OCI-LY7 (cell line): ENCODE measurements at regions not wholly inside any gene's neighbourhood (a gene's known extent, or its start where the extent isn't known, plus 50 kb on each side); places are given as distances from the start of the nearest gene placed in this dataset.

Source experiments
- BruUV-seq: library from RNA; stranded (reverse); fragments of 400-500 nt; replicated peaks from 2 replicates; lab custom pipeline; 2021; lab: Mats Ljungman, UMichigan
- CTCF ChIA-PET: fragments of 300-600 bp; sonication (Branson Sonifier 250); formaldehyde crosslinking; loops from one replicate; lab custom pipeline; 2022; ENCODE audit warnings: antibody characterized with exemption; ENCODE audit not compliant: unreplicated experiment; lab: Charles Lee
- POLR2A ChIA-PET: fragments of 300-600 bp; sonication (Branson Sonifier 250); formaldehyde crosslinking; loops from one replicate; lab custom pipeline; 2022; ENCODE audit warnings: antibody characterized with exemption; lab: Charles Lee
- DNase-seq: peaks from one replicate; pipeline ENCODE4 v3.0.0-alpha.2; 2015; ENCODE audit warnings: low spot score
- H2AFZ ChIP-seq: fragments of 200-600 bp; sonication (generic), shearing (Covaris generic); 2 replicates; pipeline ENCODE4 v1.6.1; 2014; ENCODE audit warnings: mild to moderate bottlenecking, antibody characterized with exemption, low read length, moderate library complexity
- H3K27ac ChIP-seq: fragments of 200-600 bp; sonication (generic); 2 replicates; pipeline ENCODE4 v1.5.1; 2014; ENCODE audit warnings: mixed run types, low read depth, mild to moderate bottlenecking, moderate library complexity, low read length, inconsistent platforms; ENCODE audit not compliant: poor library complexity, severe bottlenecking
- H3K36me3 ChIP-seq: fragments of 200-600 bp; sonication (generic); 2 replicates; pipeline ENCODE4 v1.6.1; 2014; ENCODE audit warnings: mild to moderate bottlenecking, antibody characterized with exemption, low read length, moderate library complexity, mixed read lengths; ENCODE audit not compliant: insufficient read depth
- H3K4me1 ChIP-seq: fragments of 200-600 bp; sonication (generic); 2 replicates; pipeline ENCODE4 v1.5.1; 2014; ENCODE audit warnings: mild to moderate bottlenecking, low read length; ENCODE audit not compliant: insufficient read depth, poor library complexity, severe bottlenecking
- H3K4me2 ChIP-seq: fragments of 200-600 bp; sonication (generic); 2 replicates; pipeline ENCODE4 v1.6.1; 2014; ENCODE audit warnings: mild to moderate bottlenecking, low read length
- H3K4me3 ChIP-seq: fragments of 200-600 bp; sonication (generic); 2 replicates; pipeline ENCODE4 v1.5.1; 2014; ENCODE audit warnings: mild to moderate bottlenecking, low read depth, low read length; ENCODE audit not compliant: poor library complexity, severe bottlenecking
- H3K79me2 ChIP-seq: fragments of 200-600 bp; sonication (generic); 2 replicates; pipeline ENCODE4 v1.6.1; 2016; ENCODE audit warnings: low read depth, mild to moderate bottlenecking, low read length, moderate library complexity, mixed read lengths; ENCODE audit not compliant: insufficient read depth
- H3K9me2 ChIP-seq: fragments of 200-600 bp; sonication (generic); 2 replicates; pipeline ENCODE4 v1.6.1; 2016; ENCODE audit warnings: mild to moderate bottlenecking, low read length, mixed read lengths; ENCODE audit not compliant: insufficient read depth
- H3K9me3 ChIP-seq: fragments of 200-600 bp; sonication (generic); 2 replicates; pipeline ENCODE4 v1.6.1; 2014; ENCODE audit warnings: mild to moderate bottlenecking, mixed run types, low read length, mixed read lengths
- H4K20me1 ChIP-seq: fragments of 200-600 bp; sonication (generic); 2 replicates; pipeline ENCODE4 v1.6.1; 2014; ENCODE audit warnings: mild to moderate bottlenecking, antibody characterized with exemption, low read length, moderate library complexity, mixed read lengths; ENCODE audit not compliant: insufficient read depth
- EZH2phosphoT487 ChIP-seq: fragments of 200-600 bp; sonication (generic); IDR thresholded peaks from 2 replicates; pipeline ENCODE4 v1.6.1; 2018; ENCODE audit warnings: low read depth, borderline replicate concordance, mild to moderate bottlenecking, mixed run types, antibody characterized with exemption, low read length, moderate library complexity, mixed read lengths
- intact Hi-C: fragments of 100-400 bp; cut with micrococcal nuclease; formaldehyde crosslinking; loops from one replicate; pipeline ENCODE4 v1.10.0; 2022; ENCODE audit not compliant: unreplicated experiment
- TF ChIP-seq, protein P1 (sequence below): fragments of 200-600 bp; sonication (generic); conservative IDR thresholded peaks from 2 replicates; pipeline ENCODE4 v1.5.1; 2014; ENCODE audit warnings: mild to moderate bottlenecking, antibody characterized with exemption, low read length, moderate library complexity, mixed read lengths

DNA sequence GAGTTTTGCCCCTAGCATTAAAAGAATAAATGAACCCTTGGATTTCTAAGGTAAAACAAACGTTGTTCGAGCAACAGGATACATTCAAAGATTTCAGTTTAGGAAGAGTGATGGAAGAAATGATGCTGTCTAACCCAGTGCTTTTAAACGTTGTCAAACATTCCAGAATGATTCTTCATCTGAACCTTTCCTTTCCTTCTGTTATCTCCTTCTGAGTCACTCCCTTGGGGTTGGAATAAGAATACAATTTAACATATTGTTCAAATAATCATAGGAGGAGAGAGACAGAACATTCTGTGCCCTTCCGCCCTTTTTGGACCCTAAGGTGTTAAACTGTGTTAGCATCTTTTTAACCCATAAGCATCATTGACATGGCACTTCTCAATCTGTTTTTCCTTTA lies 61.1 kb upstream of the RCOR3 start:
- H3K4me3 ChIP-seq: no peak overlapping the region
- no peaks in the 10 kb centered on the region for H3K36me3 ChIP-seq
- no peak for DNase-seq
- intact Hi-C loops: no loop called here
- no peaks in the 10 kb centered on the region for H3K9me3 ChIP-seq
- H3K9me2 ChIP-seq: no peaks in the 10 kb centered on the region
- TF ChIP-seq EZH2phosphoT487: no peak
- TF ChIP-seq, protein P1, sequence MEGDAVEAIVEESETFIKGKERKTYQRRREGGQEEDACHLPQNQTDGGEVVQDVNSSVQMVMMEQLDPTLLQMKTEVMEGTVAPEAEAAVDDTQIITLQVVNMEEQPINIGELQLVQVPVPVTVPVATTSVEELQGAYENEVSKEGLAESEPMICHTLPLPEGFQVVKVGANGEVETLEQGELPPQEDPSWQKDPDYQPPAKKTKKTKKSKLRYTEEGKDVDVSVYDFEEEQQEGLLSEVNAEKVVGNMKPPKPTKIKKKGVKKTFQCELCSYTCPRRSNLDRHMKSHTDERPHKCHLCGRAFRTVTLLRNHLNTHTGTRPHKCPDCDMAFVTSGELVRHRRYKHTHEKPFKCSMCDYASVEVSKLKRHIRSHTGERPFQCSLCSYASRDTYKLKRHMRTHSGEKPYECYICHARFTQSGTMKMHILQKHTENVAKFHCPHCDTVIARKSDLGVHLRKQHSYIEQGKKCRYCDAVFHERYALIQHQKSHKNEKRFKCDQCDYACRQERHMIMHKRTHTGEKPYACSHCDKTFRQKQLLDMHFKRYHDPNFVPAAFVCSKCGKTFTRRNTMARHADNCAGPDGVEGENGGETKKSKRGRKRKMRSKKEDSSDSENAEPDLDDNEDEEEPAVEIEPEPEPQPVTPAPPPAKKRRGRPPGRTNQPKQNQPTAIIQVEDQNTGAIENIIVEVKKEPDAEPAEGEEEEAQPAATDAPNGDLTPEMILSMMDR: no peak
- H4K20me1 ChIP-seq: no peaks in the 10 kb centered on the region
- H3K4me2 ChIP-seq: no peak overlapping the region
- ChIA-PET CTCF (no interaction called here), POLR2A (no interaction called here)
- no TSS peak for BruUV-seq
- no peak overlapping the region for H2AFZ ChIP-seq
- no peak overlapping the region for H3K27ac ChIP-seq
- no peaks in the 10 kb centered on the region for H3K79me2 ChIP-seq
- no peaks in the 10 kb centered on the region for H3K4me1 ChIP-seq

DNA sequence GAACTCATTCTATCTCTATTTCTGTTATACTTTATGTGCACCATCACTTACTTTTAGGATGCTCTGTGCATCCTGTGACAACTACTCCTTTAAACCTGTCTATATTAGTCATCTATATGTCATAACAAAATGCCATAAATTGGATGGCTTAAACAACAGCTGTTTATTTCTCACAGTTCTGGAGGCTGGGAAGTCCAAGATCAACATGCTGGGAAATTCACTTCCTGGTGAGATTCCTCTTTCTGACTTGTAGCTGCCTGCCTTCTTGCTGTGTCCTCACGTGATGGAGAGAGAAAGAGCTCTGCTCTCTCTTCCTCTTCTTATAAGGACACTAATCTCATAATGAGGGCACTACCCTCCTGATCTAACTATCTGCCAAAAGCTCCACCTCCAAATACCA lies 62.3 kb upstream of the RCOR3 start:
- no peak for DNase-seq
- H3K79me2 ChIP-seq: no peaks in the 10 kb centered on the region
- H3K27ac ChIP-seq: no peak overlapping the region
- no TSS peak for BruUV-seq
- no peak overlapping the region for H2AFZ ChIP-seq
- POLR2A ChIA-PET: no interaction called here
- H3K9me2 ChIP-seq: no peaks in the 10 kb centered on the region
- H3K9me3 ChIP-seq: no peaks in the 10 kb centered on the region
- intact Hi-C loops: no loop called here
- no peaks in the 10 kb centered on the region for H3K4me1 ChIP-seq
- H3K4me3 ChIP-seq: no peak overlapping the region
- CTCF ChIA-PET: interaction anchor here (0.6 kb wide), 1 partner anchor 318 kb away, joined by 3 read pairs; no protein-coding TSS in a partner anchor
- TF ChIP-seq, protein P1: no peak
- TF ChIP-seq EZH2phosphoT487: no peak
- no peak overlapping the region for H3K4me2 ChIP-seq
- H3K36me3 ChIP-seq: no peaks in the 10 kb centered on the region
- no peaks in the 10 kb centered on the region for H4K20me1 ChIP-seq

GRCh38 chr1:211194826-211195225 lies 60.9 kb upstream of the KCNH1 start:
- no peak for TF ChIP-seq EZH2phosphoT487
- TF ChIP-seq, protein P1: no peak
- ChIA-PET POLR2A (no interaction called here), CTCF (no interaction called here)
- Histone ChIP-seq H3K27ac (no peak overlapping the region), H3K9me3 (no peaks in the 10 kb centered on the region), H3K36me3 (no peaks in the 10 kb centered on the region), H3K9me2 (no peaks in the 10 kb centered on the region), H3K4me2 (no peak overlapping the region), H3K79me2 (no peaks in the 10 kb centered on the region), H3K4me1 (no peaks in the 10 kb centered on the region), H4K20me1 (no peaks in the 10 kb centered on the region), H2AFZ (no peak overlapping the region), H3K4me3 (no peak overlapping the region)
- no TSS peak for BruUV-seq
- intact Hi-C loops: no loop called here
- no peak for DNase-seq
